Karpas-422 (cell line): ENCODE measurements at regions not wholly inside any gene's neighbourhood (a gene's known extent, or its start where the extent isn't known, plus 50 kb on each side); places are given as distances from the start of the nearest gene placed in this dataset.

Source experiments
- DNase-seq: peaks from one replicate; pipeline ENCODE4 v3.0.0-alpha.2; 2015
- H2AFZ ChIP-seq: fragments of 200-600 bp; sonication (generic); 2 replicates; pipeline ENCODE4 v1.6.1; 2014; ENCODE audit warnings: antibody characterized with exemption, low read length, mixed read lengths
- H3K27ac ChIP-seq: fragments of 200-600 bp; sonication (generic); 2 replicates; pipeline ENCODE4 v1.5.1; 2014; ENCODE audit warnings: mild to moderate bottlenecking, low read length, moderate library complexity
- H3K27me3 ChIP-seq: fragments of 200-600 bp; sonication (generic); 2 replicates; pipeline ENCODE4 v1.6.1; 2014; ENCODE audit warnings: low read length, mixed read lengths
- H3K36me3 ChIP-seq: fragments of 200-600 bp; sonication (generic); 2 replicates; pipeline ENCODE4 v1.6.1; 2014; ENCODE audit warnings: low read length, mixed read lengths; ENCODE audit not compliant: insufficient read depth
- H3K4me1 ChIP-seq: fragments of 200-600 bp; sonication (generic); 2 replicates; pipeline ENCODE4 v1.6.1; 2014; ENCODE audit warnings: mild to moderate bottlenecking, low read length, mixed read lengths
- H3K4me2 ChIP-seq: fragments of 200-600 bp; sonication (generic); 2 replicates; pipeline ENCODE4 v1.6.1; 2014; ENCODE audit warnings: low read length, low read depth, mild to moderate bottlenecking; ENCODE audit not compliant: poor library complexity, severe bottlenecking
- H3K4me3 ChIP-seq: fragments of 200-600 bp; sonication (generic); 2 replicates; pipeline ENCODE4 v1.5.1; 2014; ENCODE audit warnings: mild to moderate bottlenecking, antibody characterized with exemption, low read length, mixed read lengths
- H3K79me2 ChIP-seq: fragments of 200-600 bp; sonication (generic); 2 replicates; pipeline ENCODE4 v1.6.1; 2014; ENCODE audit warnings: mild to moderate bottlenecking, low read length, mixed read lengths
- H3K9ac ChIP-seq: fragments of 200-600 bp; sonication (generic); 2 replicates; pipeline ENCODE4 v1.6.0; 2014; ENCODE audit warnings: low read length
- H3K9me2 ChIP-seq: fragments of 200-600 bp; sonication (generic), shearing (Covaris generic); replicated peaks from 2 replicates; pipeline ENCODE4 v1.6.0; 2014; ENCODE audit warnings: mild to moderate bottlenecking, low read length, moderate library complexity; ENCODE audit not compliant: insufficient read depth
- H3K9me3 ChIP-seq: fragments of 300-700, 200-600 bp; sonication (generic); 2 replicates; pipeline ENCODE4 v1.6.1; 2014; ENCODE audit warnings: low read length, mixed read lengths
- H4K20me1 ChIP-seq: fragments of 200-600 bp; sonication (generic); 2 replicates; pipeline ENCODE4 v1.6.1; 2014; ENCODE audit warnings: mild to moderate bottlenecking, antibody characterized with exemption, low read length, low read depth; ENCODE audit not compliant: insufficient read depth

DNA sequence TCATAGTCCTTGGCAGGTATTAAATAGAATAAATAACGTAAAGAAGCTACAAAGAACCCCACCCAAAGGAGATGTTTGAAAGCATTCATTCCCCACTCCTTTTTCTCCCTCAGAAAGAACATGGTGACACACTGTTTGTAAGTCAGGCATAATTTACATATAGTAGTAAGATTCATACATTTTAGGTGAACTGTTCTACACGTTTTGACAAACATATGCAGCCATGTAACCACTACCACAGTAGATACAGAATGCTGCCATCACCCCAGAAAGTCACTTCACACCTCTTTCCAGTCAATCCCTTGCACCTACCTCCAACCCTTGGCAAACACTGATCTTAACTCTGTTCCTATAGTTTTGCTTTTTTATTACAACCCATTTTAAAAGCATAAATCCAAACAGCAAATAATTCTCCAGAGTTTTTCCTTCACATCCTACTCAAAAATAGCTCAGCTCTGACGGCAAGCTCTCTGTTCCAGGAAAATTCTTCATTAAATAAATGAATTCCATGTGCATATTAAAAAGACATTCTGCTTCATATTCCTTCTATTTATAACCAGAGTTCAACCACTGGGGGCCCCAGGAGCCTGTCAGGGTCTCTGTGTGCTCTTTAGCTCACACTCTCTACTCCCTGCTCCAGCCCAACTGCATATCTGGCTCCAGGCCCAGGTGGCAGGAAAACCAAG lies 258.8 kb downstream of the PLPP3 start:
- Histone ChIP-seq H3K9ac (no peak overlapping the region), H3K9me2 (no peaks in the 10 kb centered on the region), H3K4me3 (no peak overlapping the region), H3K79me2 (no peaks in the 10 kb centered on the region), H2AFZ (no peak overlapping the region), H3K27ac (no peak overlapping the region), H3K9me3 (no peaks in the 10 kb centered on the region), H3K36me3 (no peaks in the 10 kb centered on the region), H4K20me1 (no peaks in the 10 kb centered on the region), H3K4me2 (no peak overlapping the region), H3K27me3 (no peaks in the 10 kb centered on the region), H3K4me1 (no peaks in the 10 kb centered on the region)
- no peak for DNase-seq

DNA sequence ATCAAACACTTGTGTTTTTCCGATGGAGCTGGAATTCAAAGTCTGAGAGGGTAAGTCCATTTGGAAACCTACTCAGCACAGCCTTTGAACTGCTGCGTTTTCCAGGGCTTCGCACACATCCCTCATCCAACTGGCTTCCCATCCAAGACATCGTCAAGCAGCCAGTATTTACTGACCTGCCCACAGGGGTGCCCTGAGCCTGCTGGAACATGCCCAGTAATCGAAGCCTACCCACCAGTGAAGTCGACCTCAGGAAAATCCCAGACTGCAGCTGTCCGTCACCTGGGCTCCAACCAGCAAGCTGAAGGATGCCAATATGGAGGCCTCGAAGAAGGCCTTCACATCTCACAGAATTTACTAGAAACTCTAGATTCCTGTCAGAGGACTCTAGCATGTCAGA lies 261.6 kb downstream of the PLPP3 start:
- DNase-seq, result no peak
- Histone ChIP-seq H2AFZ (no peak overlapping the region), H3K27ac (no peak overlapping the region), H4K20me1 (no peaks in the 10 kb centered on the region), H3K36me3 (no peaks in the 10 kb centered on the region), H3K27me3 (no peaks in the 10 kb centered on the region), H3K9me3 (no peaks in the 10 kb centered on the region), H3K79me2 (no peaks in the 10 kb centered on the region), H3K9me2 (no peaks in the 10 kb centered on the region), H3K4me2 (no peak overlapping the region), H3K4me3 (no peak overlapping the region), H3K9ac (no peak overlapping the region), H3K4me1 (no peaks in the 10 kb centered on the region)

DNA sequence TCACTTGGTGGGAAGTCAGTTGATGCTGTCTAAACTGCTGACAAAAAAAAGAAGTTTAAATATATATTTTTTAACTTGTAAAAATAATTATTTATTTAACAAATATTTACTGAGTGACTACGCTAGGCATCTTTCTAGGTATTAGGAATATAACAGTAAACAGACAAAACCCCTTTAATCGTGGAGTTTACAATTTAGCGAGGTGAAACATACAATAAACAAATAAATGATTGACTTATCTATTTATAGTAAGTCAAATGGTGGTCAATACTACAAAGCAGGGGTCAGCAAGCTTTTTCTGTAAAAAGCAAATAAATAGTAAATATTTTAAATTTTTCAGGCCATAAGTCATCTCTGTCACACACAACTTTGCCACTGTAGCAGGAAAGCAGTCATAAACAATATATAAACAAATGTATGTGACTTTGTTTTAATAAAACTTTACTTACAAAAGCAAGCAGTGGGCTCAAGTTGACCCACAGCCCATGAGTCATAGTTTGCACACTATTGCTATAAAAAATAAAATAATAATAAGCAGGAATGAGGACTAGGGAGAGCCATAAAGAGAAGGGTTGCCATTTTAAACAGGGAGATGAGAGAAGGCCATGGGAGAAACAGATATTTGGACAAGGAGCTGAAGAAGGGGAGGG lies 263.9 kb downstream of the PLPP3 start:
- H3K4me1 ChIP-seq, result no peaks in the 10 kb centered on the region

DNA sequence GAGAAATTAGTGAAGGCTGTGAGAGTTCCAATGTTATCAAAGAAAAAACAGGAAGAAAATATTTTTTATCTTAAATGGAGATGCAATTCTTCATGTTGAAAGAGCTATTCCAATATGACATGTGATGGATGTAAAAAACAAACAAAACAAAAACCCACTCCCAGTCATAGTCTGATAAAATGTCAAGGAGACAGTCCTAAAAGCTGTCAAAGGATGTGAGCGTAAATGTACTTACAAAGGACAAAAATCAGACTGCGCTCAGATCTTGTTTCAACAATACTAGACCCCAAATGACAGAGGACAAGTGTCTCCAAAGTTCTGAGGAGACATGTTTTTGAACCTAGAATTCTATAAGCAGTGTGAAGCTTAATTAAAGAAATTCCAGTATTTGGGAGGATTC lies 265.8 kb downstream of the PLPP3 start:
- H4K20me1 ChIP-seq, result no peaks in the 10 kb centered on the region
- H3K4me2 ChIP-seq, result no peak overlapping the region
- no peak overlapping the region for H2AFZ ChIP-seq
- H3K9me3 ChIP-seq, result no peaks in the 10 kb centered on the region
- H3K9ac ChIP-seq, result no peak overlapping the region
- H3K79me2 ChIP-seq, result no peaks in the 10 kb centered on the region
- H3K36me3 ChIP-seq, result no peaks in the 10 kb centered on the region
- no peak overlapping the region for H3K27ac ChIP-seq
- no peaks in the 10 kb centered on the region for H3K9me2 ChIP-seq
- H3K4me1 ChIP-seq, result no peaks in the 10 kb centered on the region
- H3K27me3 ChIP-seq, result no peaks in the 10 kb centered on the region
- no peak overlapping the region for H3K4me3 ChIP-seq
- DNase-seq, result no peak

More for the DNA sequence above, 263.9 kb downstream of the PLPP3 start:
- Histone ChIP-seq H3K79me2 (no peaks in the 10 kb centered on the region), H3K9me3 (no peaks in the 10 kb centered on the region), H4K20me1 (no peaks in the 10 kb centered on the region), H3K4me3 (no peak overlapping the region), H3K36me3 (no peaks in the 10 kb centered on the region), H3K9me2 (no peaks in the 10 kb centered on the region), H3K4me2 (no peak overlapping the region), H3K9ac (no peak overlapping the region), H3K27ac (no peak overlapping the region), H2AFZ (no peak overlapping the region), H3K27me3 (no peaks in the 10 kb centered on the region)
- DNase-seq, result no peak

DNA sequence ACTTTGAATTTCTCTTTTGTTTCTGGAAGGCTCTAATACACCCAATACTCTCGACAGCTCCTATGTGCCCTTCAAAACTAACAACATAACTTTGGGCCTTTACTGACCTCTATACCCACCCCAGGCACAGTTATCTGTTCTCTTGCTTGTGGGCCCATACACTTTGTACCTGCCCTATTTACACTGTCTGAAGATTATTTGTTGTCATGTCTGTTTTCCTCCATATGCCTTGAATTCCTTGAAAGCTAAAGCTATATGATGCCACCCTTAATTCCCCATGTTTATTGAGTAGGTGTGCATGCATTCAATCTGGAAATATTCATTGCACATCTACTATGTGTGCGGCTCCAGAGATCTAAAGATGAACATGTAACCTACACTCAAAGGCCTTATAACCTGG lies 267.6 kb downstream of the PLPP3 start:
- Histone ChIP-seq H3K9me2 (no peaks in the 10 kb centered on the region), H3K36me3 (no peaks in the 10 kb centered on the region), H3K27me3 (no peaks in the 10 kb centered on the region), H4K20me1 (no peaks in the 10 kb centered on the region), H3K27ac (no peak overlapping the region), H3K79me2 (no peaks in the 10 kb centered on the region), H3K4me3 (no peak overlapping the region), H3K9ac (no peak overlapping the region), H3K9me3 (no peaks in the 10 kb centered on the region), H3K4me1 (no peaks in the 10 kb centered on the region), H2AFZ (no peak overlapping the region), H3K4me2 (no peak overlapping the region)
- DNase-seq, result no peak

DNA sequence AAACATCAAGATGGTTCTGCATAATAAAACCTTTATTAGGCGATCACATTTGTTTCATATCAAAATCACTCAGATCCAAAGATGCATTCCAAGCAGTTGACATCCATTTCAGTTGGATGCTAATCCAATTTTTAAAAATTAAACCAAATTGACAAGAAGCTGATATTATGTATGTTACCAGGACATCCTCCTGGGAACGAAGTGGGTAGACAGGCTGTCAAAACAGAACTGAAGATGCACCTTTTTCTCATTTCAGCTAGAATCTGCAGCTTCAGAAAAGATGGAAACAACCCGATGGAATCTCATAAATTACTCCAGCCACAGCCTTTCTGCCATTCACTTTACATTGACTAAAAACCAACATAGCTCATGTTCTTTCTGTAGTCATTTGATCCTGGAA lies 268.4 kb downstream of the PLPP3 start:
- no peak for DNase-seq
- Histone ChIP-seq H4K20me1 (no peaks in the 10 kb centered on the region), H3K27ac (no peak overlapping the region), H3K4me2 (no peak overlapping the region), H3K36me3 (no peaks in the 10 kb centered on the region), H3K9ac (no peak overlapping the region), H3K27me3 (no peaks in the 10 kb centered on the region), H3K9me3 (no peaks in the 10 kb centered on the region), H3K4me1 (no peaks in the 10 kb centered on the region), H2AFZ (no peak overlapping the region), H3K9me2 (no peaks in the 10 kb centered on the region), H3K79me2 (no peaks in the 10 kb centered on the region), H3K4me3 (no peak overlapping the region)

DNA sequence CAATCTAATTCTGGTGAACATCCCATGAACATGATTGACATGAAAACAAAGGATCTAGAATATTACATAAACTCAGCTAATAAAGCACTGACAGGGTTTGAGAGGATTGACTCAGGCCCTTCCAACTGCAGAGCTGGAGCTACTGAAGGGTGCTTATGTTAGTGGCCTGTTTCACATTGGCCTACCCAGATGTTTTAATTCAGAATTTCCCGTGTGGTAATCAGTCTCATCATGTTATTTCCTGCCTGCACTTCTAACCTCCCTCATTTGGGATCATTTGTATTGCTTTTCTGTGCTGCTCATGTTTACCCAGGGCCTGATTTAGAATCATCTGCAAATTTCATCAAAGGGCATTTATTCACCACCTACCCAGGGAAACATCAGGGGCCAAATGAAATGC lies 270.3 kb downstream of the PLPP3 start:
- no peaks in the 10 kb centered on the region for H3K27me3 ChIP-seq

DNA sequence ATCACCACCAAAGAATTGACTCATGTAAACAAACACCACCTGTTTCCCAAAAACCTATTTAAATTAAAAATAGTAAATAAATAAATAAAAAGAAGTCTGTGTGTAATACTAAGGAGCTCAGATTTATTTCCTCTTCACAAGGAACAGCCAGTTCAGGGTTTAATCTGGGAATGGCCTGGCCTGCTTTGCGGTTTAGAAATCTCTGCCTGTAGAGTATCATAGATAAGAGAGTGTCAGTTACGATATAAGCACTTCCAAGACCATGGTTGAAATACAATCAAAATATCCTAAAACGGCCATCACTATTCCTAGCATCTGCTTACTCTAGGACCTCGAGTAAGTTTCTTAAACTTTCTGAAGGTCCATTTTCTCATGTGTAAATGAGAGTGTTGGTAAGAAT lies 274.4 kb downstream of the PLPP3 start:
- no peak for DNase-seq
- no peaks in the 10 kb centered on the region for H3K36me3 ChIP-seq
- H3K4me3 ChIP-seq, result no peak overlapping the region
- H3K9ac ChIP-seq, result no peak overlapping the region
- H3K4me2 ChIP-seq, result no peak overlapping the region
- H3K27me3 ChIP-seq, result no peaks in the 10 kb centered on the region
- H3K4me1 ChIP-seq, result no peaks in the 10 kb centered on the region
- no peak overlapping the region for H3K27ac ChIP-seq
- H2AFZ ChIP-seq, result no peak overlapping the region
- no peaks in the 10 kb centered on the region for H3K9me2 ChIP-seq
- no peaks in the 10 kb centered on the region for H3K79me2 ChIP-seq
- no peaks in the 10 kb centered on the region for H3K9me3 ChIP-seq
- no peaks in the 10 kb centered on the region for H4K20me1 ChIP-seq

More for the DNA sequence above, 270.3 kb downstream of the PLPP3 start:
- no peak for DNase-seq
- Histone ChIP-seq H3K4me2 (no peak overlapping the region), H3K4me1 (no peaks in the 10 kb centered on the region), H4K20me1 (no peaks in the 10 kb centered on the region), H2AFZ (no peak overlapping the region), H3K4me3 (no peak overlapping the region), H3K79me2 (no peaks in the 10 kb centered on the region), H3K9me3 (no peaks in the 10 kb centered on the region), H3K9me2 (no peaks in the 10 kb centered on the region), H3K36me3 (no peaks in the 10 kb centered on the region), H3K27ac (no peak overlapping the region), H3K9ac (no peak overlapping the region)
